ENCODE measurements at regions not wholly inside any gene's neighbourhood (a gene's known extent, or its start where the extent isn't known, plus 50 kb on each side); places are given as distances from the start of the nearest gene placed in this dataset.

GRCh38 chr2:4255491-4255890 is 552.1 kb downstream of the DCDC2C start:
- H3K4me3 ChIP-seq (ENCODE audit: low read length in 2 of 2): no peak overlapping the region
- no peaks in the 10 kb centered on the region for H3K27me3 ChIP-seq (ENCODE audit: insufficient read depth, low read length)
- H3K27me3 Mint-ChIP-seq: no peaks in the 10 kb centered on the region
- H3K36me3 Mint-ChIP-seq: no peaks in the 10 kb centered on the region
- no peak for DNase-seq
- no peaks in the 10 kb centered on the region for H3K4me1 ChIP-seq (ENCODE audit: insufficient read depth, low read length)
- no peaks in the 10 kb centered on the region for H3K9me3 ChIP-seq (ENCODE audit: control insufficient read depth in 1 of 2, low read length in 2 of 2)
- H3K27ac ChIP-seq (ENCODE audit: low read depth, low read length): no peak overlapping the region
- H3K4me1 Mint-ChIP-seq: no peaks in the 10 kb centered on the region
- intact Hi-C loops (cut with micrococcal nuclease): no loop called here
- H3K27ac Mint-ChIP-seq: no peak overlapping the region
- H3K9me3 Mint-ChIP-seq: peaks cover 0 to 3% (median 0%) of the 10 kb centered on the region in 8 donors
- CTCF ChIA-PET (ENCODE audit: partially characterized antibody): no interaction called here
- H3K36me3 ChIP-seq (ENCODE audit: insufficient read depth, low read length): no peaks in the 10 kb centered on the region
- POLR2A ChIA-PET (ENCODE audit: partially characterized antibody): no interaction called here
- H3K4me3 Mint-ChIP-seq: no peak overlapping the region

GRCh38 chr2:4256351-4256750 is 553.0 kb downstream of the DCDC2C start:
- Histone ChIP-seq H3K27me3 (ENCODE audit: insufficient read depth, low read length) (no peaks in the 10 kb centered on the region), H3K4me1 (ENCODE audit: insufficient read depth, low read length) (no peaks in the 10 kb centered on the region), H3K9me3 (ENCODE audit: control insufficient read depth in 1 of 2, low read length in 2 of 2) (no peaks in the 10 kb centered on the region), H3K27ac (ENCODE audit: low read depth, low read length) (no peak overlapping the region), H3K36me3 (ENCODE audit: insufficient read depth, low read length) (no peaks in the 10 kb centered on the region), H3K4me3 (ENCODE audit: low read length in 2 of 2) (no peak overlapping the region)
- DNase-seq: no peak
- no peaks in the 10 kb centered on the region for H3K27me3 Mint-ChIP-seq
- no peaks in the 10 kb centered on the region for H3K36me3 Mint-ChIP-seq
- intact Hi-C loops (cut with micrococcal nuclease): no loop called here
- H3K9me3 Mint-ChIP-seq: peaks cover 0 to 5% (median under 1%) of the 10 kb centered on the region in 8 donors
- no peaks in the 10 kb centered on the region for H3K4me1 Mint-ChIP-seq
- H3K27ac Mint-ChIP-seq: no peak overlapping the region
- CTCF ChIA-PET (ENCODE audit: partially characterized antibody): no interaction called here
- POLR2A ChIA-PET (ENCODE audit: partially characterized antibody): no interaction called here
- no peak overlapping the region for H3K4me3 Mint-ChIP-seq

GRCh38 chr2:4258563-4258962 is 555.2 kb downstream of the DCDC2C start:
- ChIA-PET POLR2A (ENCODE audit: partially characterized antibody) (no interaction called here), CTCF (ENCODE audit: partially characterized antibody) (no interaction called here)
- Mint-ChIP-seq H3K27ac (no peak overlapping the region), H3K4me3 (no peak overlapping the region), H3K36me3 (no peaks in the 10 kb centered on the region), H3K9me3 (peaks cover 0 to 5% (median 3%) of the 10 kb centered on the region in 8 donors), H3K4me1 (no peaks in the 10 kb centered on the region), H3K27me3 (no peaks in the 10 kb centered on the region)
- no peaks in the 10 kb centered on the region for H3K27me3 ChIP-seq (ENCODE audit: insufficient read depth, low read length)
- H3K36me3 ChIP-seq (ENCODE audit: insufficient read depth, low read length): no peaks in the 10 kb centered on the region
- H3K4me1 ChIP-seq (ENCODE audit: insufficient read depth, low read length): no peaks in the 10 kb centered on the region
- H3K4me3 ChIP-seq (ENCODE audit: low read length in 2 of 2): no peak overlapping the region
- no peak for DNase-seq
- no peak overlapping the region for H3K27ac ChIP-seq (ENCODE audit: low read depth, low read length)
- H3K9me3 ChIP-seq (ENCODE audit: control insufficient read depth in 1 of 2, low read length in 2 of 2): no peaks in the 10 kb centered on the region
- intact Hi-C loops (cut with micrococcal nuclease): no loop called here

DNA sequence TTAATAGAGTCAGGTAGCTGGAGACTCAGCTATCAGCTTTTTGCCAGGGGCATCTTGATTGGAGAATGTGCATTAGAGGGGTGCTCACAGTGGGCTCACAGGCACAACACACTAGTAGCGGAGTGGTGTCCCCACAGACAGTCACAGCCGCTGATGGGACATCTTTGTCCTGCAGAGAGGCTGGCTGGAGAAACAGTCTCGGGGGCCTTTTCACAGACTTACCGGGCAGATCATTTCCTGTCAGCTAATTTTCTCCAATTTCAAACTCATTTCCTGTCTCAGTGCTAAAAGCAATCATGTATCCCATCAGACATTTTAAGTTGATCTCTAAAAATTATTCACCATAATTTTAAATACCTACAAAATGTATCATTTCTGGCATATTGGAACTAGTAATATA is 562.6 kb downstream of the DCDC2C start:
- no peaks in the 10 kb centered on the region for H3K4me1 ChIP-seq (ENCODE audit: insufficient read depth, low read length)
- no peaks in the 10 kb centered on the region for H3K9me3 ChIP-seq (ENCODE audit: control insufficient read depth in 1 of 2, low read length in 2 of 2)
- no peaks in the 10 kb centered on the region for H3K27me3 ChIP-seq (ENCODE audit: insufficient read depth, low read length)
- no peak overlapping the region for H3K27ac ChIP-seq (ENCODE audit: low read depth, low read length)
- H3K36me3 Mint-ChIP-seq: no peaks in the 10 kb centered on the region
- H3K9me3 Mint-ChIP-seq: peaks cover 0 to 9% (median 4%) of the 10 kb centered on the region in 8 donors
- H3K4me3 Mint-ChIP-seq: no peak overlapping the region
- intact Hi-C loops (cut with micrococcal nuclease): no loop called here
- H3K36me3 ChIP-seq (ENCODE audit: insufficient read depth, low read length): no peaks in the 10 kb centered on the region
- ChIA-PET CTCF (ENCODE audit: partially characterized antibody) (no interaction called here), POLR2A (ENCODE audit: partially characterized antibody) (no interaction called here)
- DNase-seq: no peak
- no peaks in the 10 kb centered on the region for H3K4me1 Mint-ChIP-seq
- H3K27ac Mint-ChIP-seq: no peak overlapping the region
- peaks cover 0 to 1% of the 10 kb centered on the region in 2 donors for H3K27me3 Mint-ChIP-seq
- H3K4me3 ChIP-seq (ENCODE audit: low read length in 2 of 2): no peak overlapping the region

GRCh38 chr2:4269885-4270284 is 566.5 kb downstream of the DCDC2C start:
- Mint-ChIP-seq H3K27ac (no peak overlapping the region), H3K9me3 (peaks cover 0 to 8% (median 4%) of the 10 kb centered on the region in 8 donors), H3K4me3 (no peak overlapping the region), H3K36me3 (no peaks in the 10 kb centered on the region), H3K27me3 (peaks cover 0 to 1% of the 10 kb centered on the region in 2 donors), H3K4me1 (no peaks in the 10 kb centered on the region)
- Histone ChIP-seq H3K36me3 (ENCODE audit: insufficient read depth, low read length) (no peaks in the 10 kb centered on the region), H3K4me3 (ENCODE audit: low read length in 2 of 2) (no peak overlapping the region), H3K9me3 (ENCODE audit: control insufficient read depth in 1 of 2, low read length in 2 of 2) (no peaks in the 10 kb centered on the region), H3K4me1 (ENCODE audit: insufficient read depth, low read length) (no peaks in the 10 kb centered on the region), H3K27me3 (ENCODE audit: insufficient read depth, low read length) (no peaks in the 10 kb centered on the region), H3K27ac (ENCODE audit: low read depth, low read length) (no peak overlapping the region)
- no peak for DNase-seq
- intact Hi-C loops (cut with micrococcal nuclease): no loop called here
- CTCF ChIA-PET (ENCODE audit: partially characterized antibody): no interaction called here
- POLR2A ChIA-PET (ENCODE audit: partially characterized antibody): no interaction called here

DNA sequence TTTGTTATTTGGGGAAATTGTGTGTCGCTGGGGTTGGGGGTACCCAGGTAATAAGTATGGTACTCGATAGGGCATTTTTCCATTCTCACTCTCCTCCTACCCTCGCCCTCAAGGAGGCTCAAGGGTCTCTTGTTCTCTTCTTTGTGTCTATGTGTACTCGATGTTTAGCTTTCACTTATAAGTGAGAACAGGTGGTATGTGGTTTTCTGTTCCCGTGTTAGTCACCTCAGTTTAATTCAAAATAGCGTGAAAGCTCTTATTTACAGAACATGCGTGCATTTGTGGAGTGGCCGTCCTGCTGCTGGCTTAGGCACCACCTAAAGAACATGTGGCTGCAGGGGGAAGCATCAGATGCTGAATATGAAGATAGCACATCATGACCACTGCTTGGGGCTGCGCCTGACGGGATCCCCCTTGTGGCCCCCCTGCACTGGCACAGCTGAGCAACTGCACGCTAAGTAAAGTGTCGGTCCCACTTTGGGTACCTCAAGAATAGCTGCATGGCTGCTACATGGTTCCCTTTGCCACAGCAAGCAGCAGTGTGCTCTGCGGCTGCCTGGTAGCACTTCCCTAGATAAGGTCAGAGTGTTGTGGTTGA is 569.0 kb downstream of the DCDC2C start:
- Mint-ChIP-seq H3K27me3 (no peaks in the 10 kb centered on the region), H3K4me1 (no peaks in the 10 kb centered on the region), H3K36me3 (no peaks in the 10 kb centered on the region), H3K9me3 (peaks cover 0 to 16% (median 4%) of the 10 kb centered on the region in 8 donors), H3K4me3 (no peak overlapping the region), H3K27ac (no peak overlapping the region)
- Histone ChIP-seq H3K4me1 (ENCODE audit: insufficient read depth, low read length) (no peaks in the 10 kb centered on the region), H3K9me3 (ENCODE audit: control insufficient read depth in 1 of 2, low read length in 2 of 2) (no peaks in the 10 kb centered on the region), H3K4me3 (ENCODE audit: low read length in 2 of 2) (no peak overlapping the region), H3K27ac (ENCODE audit: low read depth, low read length) (no peak overlapping the region), H3K27me3 (ENCODE audit: insufficient read depth, low read length) (no peaks in the 10 kb centered on the region), H3K36me3 (ENCODE audit: insufficient read depth, low read length) (no peaks in the 10 kb centered on the region)
- CTCF ChIA-PET (ENCODE audit: partially characterized antibody): no interaction called here
- POLR2A ChIA-PET (ENCODE audit: partially characterized antibody): no interaction called here
- no peak for DNase-seq
- intact Hi-C loops (cut with micrococcal nuclease): no loop called here

DNA sequence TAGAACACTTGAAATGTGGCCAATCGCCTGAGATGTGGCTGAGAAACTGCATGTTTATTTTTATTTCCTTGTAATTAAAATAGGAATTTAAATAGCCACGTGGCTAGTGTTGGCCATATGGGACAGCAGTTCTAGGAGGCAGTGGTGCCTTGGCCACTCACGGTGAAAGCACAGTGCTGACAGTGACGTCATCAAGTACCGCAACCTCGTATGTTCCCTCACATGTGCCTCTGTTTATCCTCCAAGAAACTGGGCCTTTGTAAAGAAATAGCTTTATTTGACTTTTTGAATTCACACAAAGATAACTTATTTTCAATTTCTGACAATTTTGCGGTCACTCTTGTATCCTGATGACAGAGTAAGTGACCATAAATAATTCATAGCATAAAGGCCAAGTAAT is 575.0 kb downstream of the DCDC2C start:
- no peak for DNase-seq
- Histone ChIP-seq H3K27me3 (ENCODE audit: insufficient read depth, low read length) (no peaks in the 10 kb centered on the region), H3K4me1 (ENCODE audit: insufficient read depth, low read length) (no peaks in the 10 kb centered on the region), H3K27ac (ENCODE audit: low read depth, low read length) (no peak overlapping the region), H3K36me3 (ENCODE audit: insufficient read depth, low read length) (no peaks in the 10 kb centered on the region), H3K9me3 (ENCODE audit: control insufficient read depth in 1 of 2, low read length in 2 of 2) (no peaks in the 10 kb centered on the region), H3K4me3 (ENCODE audit: low read length in 2 of 2) (no peak overlapping the region)
- H3K36me3 Mint-ChIP-seq: no peaks in the 10 kb centered on the region
- intact Hi-C loops (cut with micrococcal nuclease): no loop called here
- H3K27me3 Mint-ChIP-seq: no peaks in the 10 kb centered on the region
- peaks cover 0 to 18% (median 11%) of the 10 kb centered on the region in 8 donors for H3K9me3 Mint-ChIP-seq
- H3K4me1 Mint-ChIP-seq: no peaks in the 10 kb centered on the region
- no peak overlapping the region for H3K4me3 Mint-ChIP-seq
- no peak overlapping the region for H3K27ac Mint-ChIP-seq
- ChIA-PET CTCF (ENCODE audit: partially characterized antibody) (no interaction called here), POLR2A (ENCODE audit: partially characterized antibody) (no interaction called here)

- Histone ChIP-seq H3K36me3 (ENCODE audit: insufficient read depth, low read length) (no peaks in the 10 kb centered on the region), H3K27ac (ENCODE audit: low read depth, low read length) (no peak overlapping the region), H3K27me3 (ENCODE audit: insufficient read depth, low read length) (no peaks in the 10 kb centered on the region), H3K4me3 (ENCODE audit: low read length in 2 of 2) (no peak overlapping the region), H3K9me3 (ENCODE audit: control insufficient read depth in 1 of 2, low read length in 2 of 2) (no peaks in the 10 kb centered on the region), H3K4me1 (ENCODE audit: insufficient read depth, low read length) (no peaks in the 10 kb centered on the region)
- ChIA-PET POLR2A (ENCODE audit: partially characterized antibody) (no interaction called here), CTCF (ENCODE audit: partially characterized antibody) (no interaction called here)
- intact Hi-C loops (cut with micrococcal nuclease): no loop called here
- Mint-ChIP-seq H3K9me3 (peaks cover 3 to 19% (median 11%) of the 10 kb centered on the region in 8 donors), H3K4me3 (no peak overlapping the region), H3K36me3 (no peaks in the 10 kb centered on the region), H3K4me1 (no peaks in the 10 kb centered on the region), H3K27me3 (no peaks in the 10 kb centered on the region), H3K27ac (no peak overlapping the region)
- no peak for DNase-seq
These were observed 576.1 kb downstream of the DCDC2C start for GRCh38 chr2:4279431-4279830.

All from CD4-positive, alpha-beta memory T cell (primary cell).